ENCODE measurements at regions not wholly inside any gene's neighbourhood (a gene's known extent, or its start where the extent isn't known, plus 50 kb on each side); places are given as distances from the start of the nearest gene placed in this dataset.

GRCh38 chr13:47258384-47258783, 361.5 kb upstream of the HTR2A start:
- 87 to 90% methylated on average over 2 of the region's 2 CpGs for WGBS, 2 experiments
- H3K36me3 ChIP-seq (ENCODE audit: control insufficient read depth, insufficient read depth, low read length): no peaks in the 10 kb centered on the region
- no peaks in the 10 kb centered on the region for H3K27me3 ChIP-seq (ENCODE audit: control insufficient read depth, insufficient read depth, low read length, poor library complexity, severe bottlenecking)
- H3K27ac ChIP-seq (ENCODE audit: insufficient read depth, low read depth, low read length, poor library complexity, severe bottlenecking): no peak overlapping the region
- no peaks in the 10 kb centered on the region for H3K4me1 ChIP-seq (ENCODE audit: control insufficient read depth, insufficient read depth, low read length)
- H3K9me3 ChIP-seq (ENCODE audit: control insufficient read depth, low read length): no peaks in the 10 kb centered on the region
- H3K4me3 ChIP-seq (ENCODE audit: insufficient read depth, low read depth, low read length): no peak overlapping the region

- 93 to 100% methylated on average over 1 of the region's 1 CpG for WGBS, 2 experiments
- H3K36me3 ChIP-seq (ENCODE audit: control insufficient read depth, insufficient read depth, low read length): no peaks in the 10 kb centered on the region
- H3K9me3 ChIP-seq (ENCODE audit: control insufficient read depth, low read length): no peaks in the 10 kb centered on the region
- H3K27ac ChIP-seq (ENCODE audit: insufficient read depth, low read depth, low read length, poor library complexity, severe bottlenecking): no peak overlapping the region
- no peaks in the 10 kb centered on the region for H3K27me3 ChIP-seq (ENCODE audit: control insufficient read depth, insufficient read depth, low read length, poor library complexity, severe bottlenecking)
- H3K4me3 ChIP-seq (ENCODE audit: insufficient read depth, low read depth, low read length): no peak overlapping the region
- H3K4me1 ChIP-seq (ENCODE audit: control insufficient read depth, insufficient read depth, low read length): no peaks in the 10 kb centered on the region
Observed at GRCh38 chr13:47256618-47257017, 359.8 kb upstream of the HTR2A start.

DNA sequence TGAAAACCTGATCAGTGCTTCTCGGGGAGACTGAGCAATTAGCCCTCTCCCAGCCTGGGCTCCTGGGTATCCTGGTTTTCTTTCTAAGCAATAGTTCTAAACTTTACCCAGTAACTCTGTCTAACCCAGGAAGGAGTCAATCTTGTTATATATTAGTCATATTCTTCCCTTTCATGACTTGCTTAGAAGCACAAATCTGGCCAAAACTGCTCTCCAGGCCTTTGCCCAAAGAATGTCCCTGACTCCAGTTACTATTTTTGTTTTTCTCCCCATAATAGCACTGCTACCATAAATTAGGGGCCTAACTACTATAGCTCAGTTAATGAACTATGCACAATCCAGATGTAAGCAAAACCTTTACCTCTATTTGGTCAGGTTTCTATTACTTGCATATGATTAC, 355.8 kb upstream of the HTR2A start:
- WGBS, 2 experiments: 83 to 90% methylated on average over 1 of the region's 1 CpG
- no peaks in the 10 kb centered on the region for H3K27me3 ChIP-seq (ENCODE audit: control insufficient read depth, insufficient read depth, low read length, poor library complexity, severe bottlenecking)
- no peak overlapping the region for H3K27ac ChIP-seq (ENCODE audit: insufficient read depth, low read depth, low read length, poor library complexity, severe bottlenecking)
- H3K4me1 ChIP-seq (ENCODE audit: control insufficient read depth, insufficient read depth, low read length): no peaks in the 10 kb centered on the region
- no peak overlapping the region for H3K4me3 ChIP-seq (ENCODE audit: insufficient read depth, low read depth, low read length)
- H3K9me3 ChIP-seq (ENCODE audit: control insufficient read depth, low read length): no peaks in the 10 kb centered on the region
- no peaks in the 10 kb centered on the region for H3K36me3 ChIP-seq (ENCODE audit: control insufficient read depth, insufficient read depth, low read length)

GRCh38 chr13:47251771-47252170, 354.9 kb upstream of the HTR2A start:
- H3K27ac ChIP-seq (ENCODE audit: insufficient read depth, low read depth, low read length, poor library complexity, severe bottlenecking): no peak overlapping the region
- no peak overlapping the region for H3K4me3 ChIP-seq (ENCODE audit: insufficient read depth, low read depth, low read length)
- H3K4me1 ChIP-seq (ENCODE audit: control insufficient read depth, insufficient read depth, low read length): no peaks in the 10 kb centered on the region
- 90 to 100% methylated on average over 2 to 4 of the region's 4 CpGs for WGBS, 2 experiments
- H3K36me3 ChIP-seq (ENCODE audit: control insufficient read depth, insufficient read depth, low read length): no peaks in the 10 kb centered on the region
- no peaks in the 10 kb centered on the region for H3K9me3 ChIP-seq (ENCODE audit: control insufficient read depth, low read length)
- no peaks in the 10 kb centered on the region for H3K27me3 ChIP-seq (ENCODE audit: control insufficient read depth, insufficient read depth, low read length, poor library complexity, severe bottlenecking)

GRCh38 chr13:47250146-47250545, 353.3 kb upstream of the HTR2A start:
- Histone ChIP-seq H3K4me3 (ENCODE audit: insufficient read depth, low read depth, low read length) (no peak overlapping the region), H3K4me1 (ENCODE audit: control insufficient read depth, insufficient read depth, low read length) (no peaks in the 10 kb centered on the region), H3K9me3 (ENCODE audit: control insufficient read depth, low read length) (no peaks in the 10 kb centered on the region), H3K36me3 (ENCODE audit: control insufficient read depth, insufficient read depth, low read length) (no peaks in the 10 kb centered on the region), H3K27ac (ENCODE audit: insufficient read depth, low read depth, low read length, poor library complexity, severe bottlenecking) (no peak overlapping the region), H3K27me3 (ENCODE audit: control insufficient read depth, insufficient read depth, low read length, poor library complexity, severe bottlenecking) (no peaks in the 10 kb centered on the region)
- 95 to 96% methylated on average over 7 of the region's 7 CpGs for WGBS, 2 experiments

- Histone ChIP-seq H3K27me3 (ENCODE audit: control insufficient read depth, insufficient read depth, low read length, poor library complexity, severe bottlenecking) (no peaks in the 10 kb centered on the region), H3K9me3 (ENCODE audit: control insufficient read depth, low read length) (no peaks in the 10 kb centered on the region), H3K27ac (ENCODE audit: insufficient read depth, low read depth, low read length, poor library complexity, severe bottlenecking) (no peak overlapping the region), H3K4me1 (ENCODE audit: control insufficient read depth, insufficient read depth, low read length) (no peaks in the 10 kb centered on the region), H3K36me3 (ENCODE audit: control insufficient read depth, insufficient read depth, low read length) (no peaks in the 10 kb centered on the region), H3K4me3 (ENCODE audit: insufficient read depth, low read depth, low read length) (no peak overlapping the region)
Observed at GRCh38 chr13:47249266-47249665, 352.4 kb upstream of the HTR2A start.

GRCh38 chr13:47241446-47241845, 344.6 kb upstream of the HTR2A start:
- H3K27me3 ChIP-seq (ENCODE audit: control insufficient read depth, insufficient read depth, low read length, poor library complexity, severe bottlenecking): no peaks in the 10 kb centered on the region
- no peaks in the 10 kb centered on the region for H3K36me3 ChIP-seq (ENCODE audit: control insufficient read depth, insufficient read depth, low read length)
- H3K4me3 ChIP-seq (ENCODE audit: insufficient read depth, low read depth, low read length): no peak overlapping the region
- H3K27ac ChIP-seq (ENCODE audit: insufficient read depth, low read depth, low read length, poor library complexity, severe bottlenecking): no peak overlapping the region
- H3K4me1 ChIP-seq (ENCODE audit: control insufficient read depth, insufficient read depth, low read length): no peaks in the 10 kb centered on the region
- H3K9me3 ChIP-seq (ENCODE audit: control insufficient read depth, low read length): no peaks in the 10 kb centered on the region
- 89 to 92% methylated on average over 6 to 7 of the region's 7 CpGs for WGBS, 2 experiments

DNA sequence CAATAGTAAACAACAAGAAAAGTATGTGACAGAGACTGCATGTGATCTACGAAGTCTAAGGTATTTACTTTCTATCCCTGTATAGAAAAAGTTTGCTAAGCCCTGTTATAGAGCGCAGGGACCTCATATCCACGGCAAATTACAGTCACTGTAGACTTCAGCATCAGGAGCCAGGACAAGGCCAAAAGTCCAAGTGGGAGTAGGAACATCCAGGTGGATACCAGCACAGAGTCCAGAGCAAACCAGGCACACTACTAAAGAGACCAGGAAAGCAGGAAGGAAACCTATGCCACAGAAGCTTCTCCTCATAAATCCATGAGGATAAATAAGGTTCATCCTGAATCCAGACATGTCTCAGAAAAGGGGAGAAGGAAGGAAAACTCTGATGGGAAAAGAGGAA, 342.2 kb upstream of the HTR2A start:
- WGBS, 2 experiments: 92 to 95% methylated on average over 3 of the region's 3 CpGs
- no peaks in the 10 kb centered on the region for H3K36me3 ChIP-seq (ENCODE audit: control insufficient read depth, insufficient read depth, low read length)
- no peaks in the 10 kb centered on the region for H3K27me3 ChIP-seq (ENCODE audit: control insufficient read depth, insufficient read depth, low read length, poor library complexity, severe bottlenecking)
- no peak overlapping the region for H3K4me3 ChIP-seq (ENCODE audit: insufficient read depth, low read depth, low read length)
- no peak overlapping the region for H3K27ac ChIP-seq (ENCODE audit: insufficient read depth, low read depth, low read length, poor library complexity, severe bottlenecking)
- no peaks in the 10 kb centered on the region for H3K4me1 ChIP-seq (ENCODE audit: control insufficient read depth, insufficient read depth, low read length)
- no peaks in the 10 kb centered on the region for H3K9me3 ChIP-seq (ENCODE audit: control insufficient read depth, low read length)

DNA sequence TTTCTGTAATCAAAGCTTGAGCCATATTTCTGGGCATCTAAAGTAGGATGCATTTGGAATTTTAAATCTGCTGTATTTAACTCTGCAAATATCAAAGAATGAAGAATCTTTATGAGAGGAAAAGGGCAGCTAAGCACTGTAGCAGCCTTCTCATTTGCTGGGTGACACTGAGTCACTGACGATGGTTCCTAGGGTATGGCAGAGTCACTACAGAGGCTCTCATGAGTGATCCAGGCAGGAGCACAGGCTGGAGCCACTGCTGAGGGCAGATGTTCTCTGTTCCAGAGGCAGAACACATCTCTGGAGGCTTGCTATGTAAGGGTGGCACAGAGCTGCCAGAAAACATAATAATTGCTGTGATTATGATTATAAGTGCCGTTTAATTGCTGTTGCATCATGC, 340.7 kb upstream of the HTR2A start:
- H3K9me3 ChIP-seq (ENCODE audit: control insufficient read depth, low read length): no peaks in the 10 kb centered on the region
- H3K27me3 ChIP-seq (ENCODE audit: control insufficient read depth, insufficient read depth, low read length, poor library complexity, severe bottlenecking): no peaks in the 10 kb centered on the region
- no peak overlapping the region for H3K27ac ChIP-seq (ENCODE audit: insufficient read depth, low read depth, low read length, poor library complexity, severe bottlenecking)
- H3K36me3 ChIP-seq (ENCODE audit: control insufficient read depth, insufficient read depth, low read length): no peaks in the 10 kb centered on the region
- no peaks in the 10 kb centered on the region for H3K4me1 ChIP-seq (ENCODE audit: control insufficient read depth, insufficient read depth, low read length)
- H3K4me3 ChIP-seq (ENCODE audit: insufficient read depth, low read depth, low read length): no peak overlapping the region
- 86 to 88% methylated on average over 2 of the region's 2 CpGs for WGBS, 2 experiments

- no peak overlapping the region for H3K27ac ChIP-seq (ENCODE audit: insufficient read depth, low read depth, low read length, poor library complexity, severe bottlenecking)
- no peak overlapping the region for H3K4me3 ChIP-seq (ENCODE audit: insufficient read depth, low read depth, low read length)
- no peaks in the 10 kb centered on the region for H3K4me1 ChIP-seq (ENCODE audit: control insufficient read depth, insufficient read depth, low read length)
- no peaks in the 10 kb centered on the region for H3K9me3 ChIP-seq (ENCODE audit: control insufficient read depth, low read length)
- no peaks in the 10 kb centered on the region for H3K27me3 ChIP-seq (ENCODE audit: control insufficient read depth, insufficient read depth, low read length, poor library complexity, severe bottlenecking)
- no peaks in the 10 kb centered on the region for H3K36me3 ChIP-seq (ENCODE audit: control insufficient read depth, insufficient read depth, low read length)
- 82 to 100% methylated on average over 1 of the region's 1 CpG for WGBS, 2 experiments
Observed at GRCh38 chr13:47233734-47234133, 336.9 kb upstream of the HTR2A start.

DNA sequence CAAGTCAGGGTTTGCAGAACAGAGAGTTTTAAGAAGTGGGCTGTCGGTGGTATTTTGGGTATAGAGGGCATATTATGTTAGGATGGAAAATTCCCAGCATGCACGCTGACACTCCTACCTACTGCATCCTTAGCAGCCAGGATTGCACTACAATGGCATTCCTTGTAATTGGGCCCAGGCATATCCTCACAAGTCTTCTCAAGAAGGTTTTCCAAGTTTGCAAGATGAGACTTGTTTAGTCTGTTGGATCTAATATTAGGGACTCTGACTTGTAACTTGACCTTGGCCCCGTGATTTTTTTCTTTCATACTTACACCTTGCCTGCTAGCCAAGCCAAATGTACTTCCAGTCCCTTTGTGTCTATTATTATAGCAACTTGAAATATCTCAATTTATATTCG, 335.7 kb upstream of the HTR2A start:
- 95 to 97% methylated on average over 2 to 3 of the region's 4 CpGs for WGBS, 2 experiments
- Histone ChIP-seq H3K27me3 (ENCODE audit: control insufficient read depth, insufficient read depth, low read length, poor library complexity, severe bottlenecking) (no peaks in the 10 kb centered on the region), H3K27ac (ENCODE audit: insufficient read depth, low read depth, low read length, poor library complexity, severe bottlenecking) (no peak overlapping the region), H3K36me3 (ENCODE audit: control insufficient read depth, insufficient read depth, low read length) (no peaks in the 10 kb centered on the region), H3K4me3 (ENCODE audit: insufficient read depth, low read depth, low read length) (no peak overlapping the region), H3K4me1 (ENCODE audit: control insufficient read depth, insufficient read depth, low read length) (no peaks in the 10 kb centered on the region), H3K9me3 (ENCODE audit: control insufficient read depth, low read length) (no peaks in the 10 kb centered on the region)
